Coronary artery (tissue), 2 donors: ENCODE measurements at regions not wholly inside any gene's neighbourhood (a gene's known extent, or its start where the extent isn't known, plus 50 kb on each side); places are given as distances from the start of the nearest gene placed in this dataset.
"Not testable (repeated sequence)": the region's sequence is repeated elsewhere in the genome, so short reads cannot be mapped to it uniquely, and the experiment has no call there.

ENCODE experiments used
- DNase-seq: peaks from one replicate; pipeline ENCODE4 v3.0.0-alpha.2; 2017; ENCODE audit warnings: low spot score
- H3K27ac ChIP-seq, 2 donors: fragments of 200-600 bp; sonication (generic); one replicate each; pipeline ENCODE4 v1.5.1; 2016 to 2019
- H3K4me3 ChIP-seq: fragments of 200-600 bp; sonication (generic); 2 replicates; pipeline ENCODE4 v1.5.1; 2016; ENCODE audit warnings: mild to moderate bottlenecking, moderate library complexity
- CTCF ChIP-seq: fragments of 200-600 bp; sonication (generic); IDR thresholded peaks from one replicate; pipeline ENCODE4 v1.5.1; 2019; ENCODE audit warnings: antibody characterized with exemption

GRCh38 chr18:49723648-49724180 is 89.6 kb downstream of the ACAA2 start:
- no peak for DNase-seq
- Histone ChIP-seq H3K27ac (no peak overlapping the region), H3K4me3 (no peak overlapping the region)
- no peak for TF ChIP-seq CTCF

GRCh38 chr18:49722477-49722876 is 90.9 kb downstream of the ACAA2 start:
- no peak for TF ChIP-seq CTCF
- no peak overlapping the region for H3K27ac ChIP-seq
- H3K4me3 ChIP-seq: no peak overlapping the region
- DNase-seq: no peak

GRCh38 chr18:49721981-49722380 is 91.4 kb downstream of the ACAA2 start:
- Histone ChIP-seq H3K4me3 (no peak overlapping the region), H3K27ac (no peak overlapping the region)
- no peak for TF ChIP-seq CTCF
- DNase-seq: no peak

- DNase-seq, H3K27ac ChIP-seq, H3K4me3 ChIP-seq: not testable (repeated sequence)
Measured at GRCh38 chr18:49720944-49721343, 92.4 kb downstream of the ACAA2 start.

- DNase-seq: no peak
- no peak overlapping the region for H3K4me3 ChIP-seq
- H3K27ac ChIP-seq: no peak overlapping the region
Measured at GRCh38 chr18:49717617-49718016, 95.7 kb downstream of the ACAA2 start.

GRCh38 chr18:49716035-49716434 is 97.3 kb downstream of the ACAA2 start:
- no peak for DNase-seq
- no peak for TF ChIP-seq CTCF

More at GRCh38 chr18:49717617-49718016, 95.7 kb downstream of the ACAA2 start:
- no peak for TF ChIP-seq CTCF

GRCh38 chr18:49709347-49709690 is 104.0 kb downstream of the ACAA2 start:
- Histone ChIP-seq H3K27ac (no peak overlapping the region), H3K4me3 (no peak overlapping the region)
- DNase-seq: no peak
- no peak for TF ChIP-seq CTCF

More at GRCh38 chr18:49716035-49716434, 97.3 kb downstream of the ACAA2 start:
- H3K27ac ChIP-seq: no peak overlapping the region
- H3K4me3 ChIP-seq: no peak overlapping the region
